GM19023 (cell line): ENCODE measurements at regions not wholly inside any gene's neighbourhood (a gene's known extent, or its start where the extent isn't known, plus 50 kb on each side); places are given as distances from the start of the nearest gene placed in this dataset.

Experiments used
- ATAC-seq: cut with Tn5 transposase; IDR thresholded peaks from one replicate; pipeline ENCODE4 v1.9.1; 2021; ENCODE audit warnings: mild to moderate bottlenecking, moderate library complexity; ENCODE audit not compliant: unreplicated experiment

DNA sequence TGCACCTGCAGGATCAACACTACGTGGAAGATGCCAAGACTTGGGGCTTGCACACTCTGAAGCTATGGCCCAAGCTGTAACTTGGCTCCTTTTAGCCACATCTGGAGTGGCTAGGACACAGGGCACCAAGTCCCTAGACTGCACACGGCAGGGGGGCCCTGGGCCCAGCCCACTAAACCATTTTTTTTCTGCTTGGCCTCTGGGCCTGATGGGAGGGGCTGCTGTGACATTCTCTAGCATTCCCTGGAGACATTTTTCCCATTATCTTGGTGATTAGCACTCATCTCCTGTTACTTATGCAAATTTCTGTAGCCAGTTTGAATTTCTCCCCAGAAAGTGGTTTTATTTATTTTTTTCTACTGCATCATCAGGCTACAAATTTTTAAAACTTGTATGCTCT lies 1080.7 kb downstream of the LRFN5 start:
- ATAC-seq, result no peak

DNA sequence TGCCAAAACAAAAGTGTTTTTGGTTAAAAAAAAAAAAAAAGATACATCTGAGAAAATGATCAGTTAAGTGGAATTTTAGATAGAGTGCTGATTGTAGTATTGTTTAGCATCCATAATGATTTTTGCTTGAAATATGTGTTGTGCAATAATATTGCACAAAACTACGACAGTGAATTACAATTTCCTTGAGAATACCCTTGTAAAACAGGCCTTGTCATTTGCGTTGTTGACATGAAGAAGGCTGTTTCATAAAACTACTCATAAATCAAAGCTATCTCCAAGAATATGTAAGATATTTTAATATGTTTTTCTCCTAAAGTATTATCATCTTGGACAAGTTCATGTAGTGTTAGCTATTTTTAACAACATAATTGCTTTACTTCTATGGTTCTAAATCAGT lies 1077.0 kb downstream of the LRFN5 start:
- ATAC-seq, result no peak

DNA sequence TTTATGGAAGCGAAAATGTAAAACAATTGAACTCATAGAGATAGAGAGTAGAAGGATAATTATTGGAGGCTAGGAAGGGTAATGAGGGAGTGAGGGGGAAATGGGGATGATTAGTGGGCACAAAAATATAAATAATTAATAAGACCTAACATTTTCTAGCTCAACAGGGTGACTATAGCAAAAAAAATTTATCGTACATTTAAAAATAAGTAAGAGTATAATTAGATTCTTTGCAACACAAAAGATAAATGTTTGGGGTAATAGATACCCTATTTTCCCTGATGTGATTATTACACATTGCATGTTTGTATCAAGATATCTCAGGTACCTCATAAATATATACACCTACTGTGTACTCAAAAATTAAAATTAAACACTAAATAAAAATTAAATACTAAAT lies 1070.0 kb downstream of the LRFN5 start:
- no peak for ATAC-seq

DNA sequence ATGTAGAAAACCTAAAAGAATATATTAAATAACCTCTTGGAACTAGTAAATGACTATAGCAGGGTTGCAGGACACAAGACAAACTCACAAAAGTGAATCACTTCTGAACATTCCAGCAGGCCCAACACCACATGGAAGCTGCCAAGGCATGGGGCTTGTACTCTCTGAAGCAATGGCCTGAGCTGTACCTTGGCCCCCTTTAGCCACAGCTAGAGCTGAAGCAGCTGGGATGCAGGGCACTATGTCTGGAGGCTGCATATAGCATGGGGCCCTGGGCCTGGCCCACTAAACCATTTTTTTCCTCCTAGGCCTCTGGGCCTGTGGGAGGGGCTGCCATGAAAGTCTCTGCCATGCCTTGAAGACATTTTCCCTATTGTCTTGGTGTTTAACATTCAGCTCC lies 1067.3 kb downstream of the LRFN5 start:
- ATAC-seq, result no peak

DNA sequence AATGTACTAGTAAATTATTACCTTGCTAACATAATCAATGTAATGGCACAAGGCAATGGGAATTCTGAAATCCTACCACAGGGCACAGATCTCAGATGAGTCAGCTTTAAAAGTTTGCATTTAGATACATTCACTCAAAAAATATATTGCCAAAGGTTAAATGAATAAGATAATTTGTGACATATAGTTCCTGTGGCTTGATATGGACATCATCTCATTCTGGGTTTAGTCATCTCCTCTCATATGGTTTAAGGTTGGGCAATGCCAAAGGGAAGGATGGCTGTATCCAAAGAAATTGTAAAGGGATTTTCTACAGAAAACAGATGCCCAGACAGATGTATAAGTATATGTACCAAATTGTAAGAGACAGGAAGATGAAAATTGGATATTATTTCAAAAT lies 1065.0 kb downstream of the LRFN5 start:
- ATAC-seq, result no peak

DNA sequence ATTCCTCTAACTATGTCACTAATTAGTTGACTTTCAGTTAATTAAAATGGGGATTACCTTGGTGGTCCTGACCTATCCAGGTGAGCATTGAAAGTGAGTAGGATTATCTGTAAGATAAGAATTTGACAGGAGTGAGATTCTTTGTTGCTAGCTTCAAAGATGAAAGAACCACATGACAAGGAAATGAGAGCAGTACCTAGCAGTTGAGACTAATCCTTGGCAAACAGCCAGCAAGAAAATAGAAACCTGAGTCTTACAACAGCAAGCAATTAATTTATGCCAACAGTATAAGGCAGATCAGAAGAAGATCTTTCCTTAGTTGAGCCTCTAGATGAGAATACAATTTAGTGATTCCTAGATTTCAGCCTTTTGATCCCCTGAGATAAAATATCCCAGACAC lies 1058.4 kb downstream of the LRFN5 start:
- no peak for ATAC-seq

DNA sequence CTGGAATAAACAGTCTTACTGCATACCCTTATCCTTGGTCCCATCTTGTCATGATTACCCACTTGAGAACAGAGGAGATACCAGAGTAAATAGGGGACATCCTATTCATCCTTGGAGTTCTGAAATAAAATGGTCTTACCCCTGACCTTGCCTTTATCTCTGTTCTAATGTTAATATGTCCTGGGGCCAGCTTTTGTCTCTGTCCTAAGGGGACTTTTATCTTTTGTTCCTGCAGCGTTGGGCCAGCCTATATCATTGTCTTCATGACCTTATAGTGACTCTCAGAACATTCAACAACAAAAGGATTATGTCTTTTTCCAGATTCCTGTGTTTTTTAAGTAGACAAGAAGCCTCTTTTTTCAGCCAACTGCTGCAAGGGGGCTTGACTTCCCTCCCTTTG lies 1057.5 kb downstream of the LRFN5 start:
- ATAC-seq, result no peak

DNA sequence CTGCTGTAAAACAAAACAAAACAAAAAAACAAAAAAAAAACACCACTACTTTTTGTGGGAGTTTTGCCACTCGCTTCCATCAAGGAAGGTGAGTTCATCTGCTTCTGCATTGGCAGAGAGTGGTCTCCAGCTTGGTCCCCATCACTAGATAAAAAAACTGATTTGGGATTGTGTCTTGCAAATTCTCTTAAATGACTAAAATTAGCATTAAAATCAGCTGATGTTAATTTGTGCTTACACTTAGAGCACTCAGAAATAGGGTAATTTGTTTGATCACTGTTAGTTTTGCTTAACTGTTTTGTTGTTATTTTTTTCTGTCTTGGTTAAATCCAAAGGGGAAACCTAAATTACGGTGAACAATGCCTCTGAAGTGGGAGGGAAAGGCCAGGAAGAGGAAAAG lies 1048.0 kb downstream of the LRFN5 start:
- no peak for ATAC-seq

DNA sequence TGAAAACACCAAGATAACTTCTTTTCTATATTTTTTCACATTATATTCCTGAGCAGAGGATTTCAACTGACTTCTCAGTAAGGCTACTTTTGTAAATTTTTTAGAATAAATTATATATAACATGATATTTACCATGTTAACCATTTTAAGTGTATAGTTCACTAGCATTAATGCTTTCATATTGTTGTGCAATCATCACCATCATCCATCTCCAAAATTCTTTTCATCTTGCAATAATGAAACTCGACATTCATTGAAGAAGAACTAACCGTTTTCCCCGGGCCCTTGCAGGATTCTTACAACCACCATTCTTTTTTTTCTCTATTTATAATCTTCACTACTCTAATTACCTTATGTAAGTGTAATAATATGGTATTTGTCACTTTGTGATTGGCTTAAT lies 1036.1 kb downstream of the LRFN5 start:
- no peak for ATAC-seq

DNA sequence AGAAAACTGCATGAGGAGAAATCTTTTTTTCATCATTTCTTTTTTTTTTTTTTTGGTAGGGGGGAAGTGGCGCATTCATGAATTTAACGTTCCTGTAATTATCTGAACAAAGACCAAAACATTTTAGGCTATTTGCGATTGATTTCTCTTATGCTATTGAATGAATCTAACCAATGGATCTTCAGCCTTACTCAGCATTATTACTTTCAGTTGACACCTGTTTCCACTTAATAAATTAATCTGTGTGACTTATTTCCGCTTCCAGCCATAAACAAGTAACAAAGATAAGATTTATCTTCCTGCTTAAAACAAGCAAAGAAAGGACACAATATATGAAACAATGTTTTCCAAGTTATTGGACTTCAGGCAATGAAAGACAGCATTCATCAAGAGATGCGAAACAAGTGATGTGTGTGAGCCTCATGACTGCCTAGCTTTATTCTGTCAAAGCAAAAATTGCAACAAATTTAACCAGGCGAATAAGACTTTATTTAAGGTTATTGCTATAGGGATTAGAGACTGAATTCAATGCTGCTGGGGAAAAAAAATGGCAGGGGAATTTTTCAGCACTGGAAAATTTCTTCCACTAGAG lies 1026.9 kb downstream of the LRFN5 start:
- ATAC-seq, result no peak

DNA sequence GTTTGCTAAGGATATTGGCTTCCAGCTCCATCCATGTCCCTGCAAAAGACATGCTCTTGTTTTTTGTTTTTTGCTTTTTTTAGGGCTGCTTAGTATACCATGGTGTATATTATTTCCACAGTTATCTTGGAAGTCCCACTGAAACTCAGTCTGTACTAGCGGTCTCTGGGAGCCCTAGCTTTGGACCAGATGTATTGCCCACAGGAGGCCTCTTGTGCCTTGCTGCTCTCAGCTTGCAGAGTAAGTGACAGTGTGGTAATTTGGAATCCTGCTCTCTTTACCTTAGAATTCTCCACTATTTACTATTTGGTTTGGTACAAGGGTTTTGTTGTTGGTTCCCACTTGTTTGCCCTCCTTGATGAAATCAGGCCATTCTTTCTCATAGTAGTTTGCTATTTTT lies 1022.9 kb downstream of the LRFN5 start:
- no peak for ATAC-seq

DNA sequence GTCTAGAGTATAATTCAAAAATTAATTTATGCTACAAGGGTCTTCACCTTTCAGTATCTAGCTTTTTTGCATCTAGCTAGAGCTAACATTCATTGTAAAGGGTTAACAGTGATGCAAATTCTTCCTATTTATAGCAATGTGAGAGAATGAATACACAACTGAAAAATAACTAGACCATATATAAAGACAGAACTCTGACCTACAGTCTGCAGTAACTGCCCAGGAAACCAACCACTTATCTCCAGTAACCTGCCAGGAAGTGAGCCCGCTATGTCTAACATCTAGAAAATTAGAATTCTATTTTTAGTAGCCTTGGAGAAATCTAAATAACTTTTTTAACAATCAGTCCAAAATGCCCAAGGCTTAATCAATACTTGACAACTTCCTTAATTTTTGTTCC lies 1021.9 kb downstream of the LRFN5 start:
- no peak for ATAC-seq

DNA sequence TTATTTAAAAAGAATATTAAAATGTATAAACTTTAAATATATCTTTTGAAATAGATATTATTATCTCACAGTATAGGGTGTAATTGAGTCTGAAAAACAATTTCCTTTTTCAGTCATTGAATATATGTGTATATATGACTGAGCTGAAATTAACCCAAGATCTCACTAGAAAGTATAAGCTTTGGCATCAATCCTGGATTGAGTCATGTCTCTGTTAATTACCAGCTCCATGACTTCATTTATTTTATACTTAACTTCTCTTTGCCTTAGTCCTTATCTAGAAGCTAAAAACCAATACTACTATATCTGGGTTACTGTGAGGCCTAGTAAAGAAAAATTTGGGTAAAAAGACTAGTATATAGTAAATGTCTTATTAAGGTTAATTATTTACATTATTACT lies 1020.3 kb downstream of the LRFN5 start:
- ATAC-seq, result no peak

DNA sequence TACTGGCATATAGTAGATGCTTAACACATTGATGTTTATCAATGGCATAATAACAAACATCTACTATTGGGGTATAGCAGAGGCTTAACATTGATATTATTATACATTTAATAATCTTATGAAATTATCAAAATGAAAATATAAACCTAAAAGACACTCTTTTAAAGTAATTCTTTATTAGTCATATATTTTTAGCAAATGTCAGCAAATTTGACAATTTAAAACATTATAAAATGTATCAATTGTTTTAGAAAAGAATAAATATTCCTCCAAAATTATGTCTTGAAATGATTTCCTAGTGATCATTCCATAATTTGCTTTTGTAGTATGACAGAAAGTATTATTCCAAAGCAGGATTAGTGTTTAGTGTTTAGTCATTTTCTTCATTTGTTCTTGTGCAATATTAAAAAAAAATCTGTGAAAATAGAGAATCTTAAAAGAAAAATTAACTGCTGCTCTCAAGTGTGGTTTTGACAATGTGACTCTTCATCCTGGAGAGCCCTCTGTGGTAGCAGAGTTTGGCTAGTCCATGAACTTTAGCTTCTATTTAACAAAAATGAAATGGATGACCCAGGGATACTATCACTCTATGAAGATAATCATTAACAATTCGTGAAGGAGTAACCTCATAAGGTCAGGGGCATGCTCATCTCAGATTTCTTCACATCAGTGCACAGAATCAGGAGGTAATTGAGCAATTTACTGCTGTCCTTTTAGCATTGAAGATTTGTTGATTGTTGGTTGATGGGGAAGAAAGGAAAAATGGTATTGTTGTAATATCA lies 1018.5 kb downstream of the LRFN5 start:
- ATAC-seq, result no peak

DNA sequence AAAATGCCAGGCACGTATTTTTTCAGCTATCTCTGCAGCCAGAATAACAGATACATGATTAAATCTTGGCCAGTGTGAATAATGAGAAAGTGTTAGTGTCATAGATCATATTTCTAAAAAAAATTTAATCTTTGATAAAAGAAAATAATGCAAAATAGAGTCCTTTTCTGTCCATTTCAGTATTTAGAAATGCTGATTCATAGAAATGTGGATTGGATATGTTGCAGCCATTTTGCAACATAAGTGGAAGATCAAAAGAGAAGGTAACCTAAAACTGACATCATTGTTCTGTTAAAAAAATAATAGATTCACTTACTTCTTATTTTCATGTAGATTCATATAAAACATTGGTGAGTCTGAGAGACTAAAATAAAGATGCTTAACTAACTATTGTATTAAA lies 1010.3 kb downstream of the LRFN5 start:
- ATAC-seq, result no peak

DNA sequence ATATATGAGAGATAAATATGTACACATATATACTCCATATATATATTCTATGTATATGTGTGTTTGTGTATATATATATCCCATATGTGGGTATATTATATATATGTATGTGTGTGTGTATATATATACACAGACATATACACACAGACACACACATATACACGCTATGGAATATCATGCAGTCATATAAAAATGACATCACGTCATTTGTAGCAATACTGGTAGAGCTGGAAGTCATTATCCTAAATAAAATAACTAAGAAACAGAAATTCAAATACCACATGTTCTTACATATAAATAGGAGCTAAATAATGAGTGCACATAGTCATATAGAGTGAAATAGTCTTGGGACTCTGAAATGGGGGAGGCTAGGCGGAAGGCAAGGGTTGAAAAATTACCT lies 1000.2 kb downstream of the LRFN5 start:
- ATAC-seq, result no peak

DNA sequence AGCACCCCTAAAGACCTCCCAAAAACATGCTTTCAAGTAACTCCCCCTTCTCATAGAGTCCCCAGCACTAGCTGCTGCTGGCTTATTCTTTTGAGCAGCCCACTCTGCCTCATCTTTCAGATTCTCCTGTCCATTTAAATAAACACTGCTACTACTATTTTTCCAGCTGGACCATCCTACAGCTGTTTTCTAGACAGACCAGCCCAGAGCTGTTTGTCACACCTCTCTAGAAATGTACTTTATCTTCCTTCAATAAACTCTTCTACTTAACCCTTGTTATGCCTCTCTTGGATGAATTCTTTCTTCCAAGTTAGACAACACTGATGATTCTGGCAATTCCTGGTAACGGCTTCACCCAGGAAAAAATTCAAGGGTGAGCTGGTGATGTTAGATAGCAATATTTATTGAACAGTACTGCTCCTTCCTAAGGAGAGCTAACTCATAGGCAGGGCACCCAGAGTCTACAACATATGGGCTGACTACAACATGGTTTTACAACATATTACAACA lies 995.7 kb downstream of the LRFN5 start:
- ATAC-seq, result no peak

DNA sequence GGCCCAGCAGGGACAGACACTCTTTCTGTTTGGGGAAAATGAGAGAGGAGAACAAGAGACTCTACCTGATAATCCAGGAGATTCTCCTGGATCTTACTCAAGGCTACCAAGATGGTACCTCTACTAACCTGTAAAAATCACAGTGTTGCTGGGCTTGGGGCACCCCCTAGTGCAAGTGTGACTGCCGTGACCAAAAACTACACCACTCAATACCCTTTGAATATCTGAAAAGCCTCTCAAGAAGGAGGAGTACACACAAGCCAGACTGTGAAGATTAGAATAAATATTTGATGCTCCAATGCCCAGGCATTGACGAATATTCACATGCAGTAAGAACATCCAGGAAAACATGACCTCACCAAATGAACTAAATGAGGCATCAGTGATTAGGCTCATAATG lies 965.4 kb downstream of the LRFN5 start:
- no peak for ATAC-seq

DNA sequence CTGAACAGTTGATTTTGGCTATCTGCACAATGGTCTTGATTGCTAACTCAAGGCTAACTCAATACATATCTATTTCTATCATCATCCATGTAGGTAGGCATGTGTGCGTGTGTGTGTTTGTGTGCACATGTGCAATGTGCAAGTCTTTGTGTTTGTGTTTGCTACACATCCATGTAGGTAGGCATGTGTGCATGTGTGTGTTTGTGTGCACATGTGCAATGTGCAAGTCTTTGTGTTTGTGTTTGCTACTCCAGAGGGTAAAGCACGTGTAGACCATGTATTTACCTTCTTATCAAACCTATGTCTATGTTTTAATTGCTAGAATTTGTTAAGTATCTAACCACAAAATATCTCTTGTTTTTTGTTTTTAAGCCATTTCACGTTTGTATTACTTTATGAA lies 962.6 kb downstream of the LRFN5 start:
- no peak for ATAC-seq

DNA sequence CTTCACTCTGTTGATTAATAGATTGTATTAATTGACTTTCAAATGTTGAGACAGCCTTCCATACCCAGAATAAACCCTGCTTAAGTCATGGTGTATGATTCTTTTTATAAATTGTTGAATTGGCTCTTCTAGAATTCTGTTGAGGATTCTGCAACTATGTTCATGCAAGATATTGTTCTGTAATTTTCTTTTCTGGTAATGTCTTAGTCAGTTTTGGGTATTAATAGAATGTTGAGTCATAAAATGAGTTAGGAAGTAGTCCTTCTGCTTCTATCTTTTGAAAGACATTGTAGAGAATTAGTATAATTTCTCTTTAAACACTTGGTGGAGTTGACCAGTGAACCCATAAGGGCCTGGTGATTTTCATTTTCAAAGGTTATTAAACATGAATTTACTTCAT lies 958.9 kb downstream of the LRFN5 start:
- no peak for ATAC-seq

DNA sequence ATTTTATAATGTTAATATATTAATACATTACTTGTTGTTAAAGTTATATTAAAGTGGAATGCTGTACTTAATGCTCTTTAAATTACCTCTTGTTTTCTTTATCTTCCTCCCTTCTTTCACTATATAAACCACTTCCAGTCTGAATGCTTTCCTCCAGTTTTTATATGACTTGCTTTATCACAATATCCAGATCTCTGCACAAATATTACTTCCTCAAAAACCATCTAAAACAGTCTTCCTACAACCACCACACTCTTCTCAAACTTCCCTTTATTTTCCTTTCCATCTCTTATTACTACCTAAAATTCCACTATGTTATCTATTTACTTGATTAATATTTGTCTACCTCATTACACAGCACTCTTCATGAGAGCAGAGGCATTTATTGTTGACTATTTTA lies 956.6 kb downstream of the LRFN5 start:
- no peak for ATAC-seq

DNA sequence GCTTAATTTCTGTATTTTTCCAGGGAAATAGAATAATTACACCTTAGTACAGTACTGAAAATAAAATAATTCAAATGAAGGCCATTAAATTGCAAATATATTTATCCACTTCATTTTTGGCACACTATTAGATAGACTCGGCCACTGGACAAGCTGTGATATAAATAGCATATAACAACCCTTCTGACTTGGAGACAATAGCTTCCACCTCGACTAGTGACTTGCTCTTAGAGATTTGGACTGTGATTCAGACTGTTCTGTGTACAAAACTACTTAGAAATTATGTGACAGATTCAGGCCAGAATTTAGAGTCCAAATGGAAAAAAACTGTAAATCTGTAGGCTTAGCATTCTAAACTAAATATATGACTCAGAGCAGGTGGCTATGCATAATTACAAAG lies 949.9 kb downstream of the LRFN5 start:
- no peak for ATAC-seq

DNA sequence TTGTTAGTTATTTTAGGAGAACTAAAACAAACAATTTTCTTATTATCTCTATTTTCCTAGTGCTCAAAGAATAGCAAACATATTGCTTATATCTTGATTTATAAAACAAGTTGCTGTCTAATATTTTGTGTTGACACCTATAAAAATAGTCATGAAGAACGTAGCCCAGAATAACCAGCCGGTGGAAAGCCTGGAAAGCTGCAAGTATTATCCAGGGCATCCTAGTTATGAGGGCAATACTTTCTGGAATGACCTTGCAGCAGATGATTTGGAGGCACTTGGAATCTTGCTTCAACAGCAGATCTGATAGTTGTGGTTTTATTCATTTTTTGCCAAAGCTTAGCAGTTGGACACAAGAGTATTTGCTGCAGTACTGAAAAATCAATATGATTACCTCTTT lies 948.7 kb downstream of the LRFN5 start:
- no peak for ATAC-seq
